GM06990 (cell line): ENCODE measurements at regions not wholly inside any gene's neighbourhood (a gene's known extent, or its start where the extent isn't known, plus 50 kb on each side); places are given as distances from the start of the nearest gene placed in this dataset.

Source experiments
- DNase-seq: peaks from one replicate; pipeline ENCODE4 v3.0.0-alpha.2; 2011; ENCODE audit not compliant: insufficient read length; ENCODE audit errors: extremely low read depth
- H3K27me3 ChIP-seq: replicated peaks from 2 replicates; pipeline ENCODE4 v1.6.0; 2011; ENCODE audit warnings: low read length; ENCODE audit not compliant: control insufficient read depth, insufficient read depth
- H3K36me3 ChIP-seq: 2 replicates; pipeline ENCODE4 v1.5.1; 2011; ENCODE audit warnings: low read length; ENCODE audit not compliant: control insufficient read depth, insufficient read depth
- H3K4me3 ChIP-seq: replicated peaks from 2 replicates; pipeline ENCODE4 v1.5.1; 2011; ENCODE audit warnings: low read depth, mild to moderate bottlenecking, control low read depth, low read length
- TF ChIP-seq, protein P1 (sequence below): IDR thresholded peaks from 2 replicates; pipeline ENCODE4 v1.5.1; 2011; ENCODE audit warnings: low read length, control low read depth, mild to moderate bottlenecking, inconsistent platforms; ENCODE audit not compliant: insufficient read depth, poor library complexity, severe bottlenecking

DNA sequence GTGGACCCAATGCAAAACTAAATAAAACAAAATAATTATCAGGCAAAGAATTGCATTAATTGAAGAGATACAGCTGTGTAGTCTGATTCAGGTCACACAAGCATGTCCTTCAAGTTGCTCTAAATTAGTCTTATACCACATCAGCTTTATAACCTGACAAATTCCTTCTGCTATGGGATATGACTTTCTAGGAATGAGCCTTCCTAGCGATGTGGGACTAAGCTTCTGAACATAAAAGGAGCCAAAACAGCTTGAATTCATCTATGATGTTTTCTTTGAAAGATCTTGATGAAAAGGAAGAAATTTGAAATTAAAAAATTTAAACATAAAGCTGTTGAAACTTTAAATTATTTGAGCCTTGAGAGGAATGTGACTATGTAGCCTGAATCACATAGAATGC, 1409.1 kb downstream of the CDH11 start:
- Histone ChIP-seq H3K27me3 (no peaks in the 10 kb centered on the region), H3K4me3 (no peak overlapping the region), H3K36me3 (no peaks in the 10 kb centered on the region)
- TF ChIP-seq, protein P1, sequence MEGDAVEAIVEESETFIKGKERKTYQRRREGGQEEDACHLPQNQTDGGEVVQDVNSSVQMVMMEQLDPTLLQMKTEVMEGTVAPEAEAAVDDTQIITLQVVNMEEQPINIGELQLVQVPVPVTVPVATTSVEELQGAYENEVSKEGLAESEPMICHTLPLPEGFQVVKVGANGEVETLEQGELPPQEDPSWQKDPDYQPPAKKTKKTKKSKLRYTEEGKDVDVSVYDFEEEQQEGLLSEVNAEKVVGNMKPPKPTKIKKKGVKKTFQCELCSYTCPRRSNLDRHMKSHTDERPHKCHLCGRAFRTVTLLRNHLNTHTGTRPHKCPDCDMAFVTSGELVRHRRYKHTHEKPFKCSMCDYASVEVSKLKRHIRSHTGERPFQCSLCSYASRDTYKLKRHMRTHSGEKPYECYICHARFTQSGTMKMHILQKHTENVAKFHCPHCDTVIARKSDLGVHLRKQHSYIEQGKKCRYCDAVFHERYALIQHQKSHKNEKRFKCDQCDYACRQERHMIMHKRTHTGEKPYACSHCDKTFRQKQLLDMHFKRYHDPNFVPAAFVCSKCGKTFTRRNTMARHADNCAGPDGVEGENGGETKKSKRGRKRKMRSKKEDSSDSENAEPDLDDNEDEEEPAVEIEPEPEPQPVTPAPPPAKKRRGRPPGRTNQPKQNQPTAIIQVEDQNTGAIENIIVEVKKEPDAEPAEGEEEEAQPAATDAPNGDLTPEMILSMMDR = no peak
- no peak for DNase-seq

DNA sequence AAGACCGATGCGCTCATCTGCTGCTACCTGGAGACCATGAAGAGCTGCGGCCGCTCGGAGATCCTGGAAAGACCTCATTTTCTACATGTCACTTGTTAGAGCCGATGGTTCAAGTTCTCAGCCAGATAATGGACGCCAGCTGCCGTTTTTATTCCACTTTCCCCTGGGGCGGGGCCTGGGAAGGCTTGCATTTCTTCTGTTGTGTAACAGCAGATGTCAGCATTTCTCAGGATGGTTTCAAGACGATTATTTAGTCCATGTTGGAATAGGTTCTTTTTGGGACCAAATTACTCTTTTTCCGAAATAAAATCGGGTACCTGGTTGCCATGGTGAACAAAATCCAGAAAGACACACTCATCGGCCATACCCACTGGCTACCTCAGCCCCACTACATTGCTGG, 1418.3 kb downstream of the CDH11 start:
- no peak for DNase-seq
- H3K27me3 ChIP-seq = no peaks in the 10 kb centered on the region
- no peaks in the 10 kb centered on the region for H3K36me3 ChIP-seq
- TF ChIP-seq, protein P1 = no peak
- H3K4me3 ChIP-seq = no peak overlapping the region

DNA sequence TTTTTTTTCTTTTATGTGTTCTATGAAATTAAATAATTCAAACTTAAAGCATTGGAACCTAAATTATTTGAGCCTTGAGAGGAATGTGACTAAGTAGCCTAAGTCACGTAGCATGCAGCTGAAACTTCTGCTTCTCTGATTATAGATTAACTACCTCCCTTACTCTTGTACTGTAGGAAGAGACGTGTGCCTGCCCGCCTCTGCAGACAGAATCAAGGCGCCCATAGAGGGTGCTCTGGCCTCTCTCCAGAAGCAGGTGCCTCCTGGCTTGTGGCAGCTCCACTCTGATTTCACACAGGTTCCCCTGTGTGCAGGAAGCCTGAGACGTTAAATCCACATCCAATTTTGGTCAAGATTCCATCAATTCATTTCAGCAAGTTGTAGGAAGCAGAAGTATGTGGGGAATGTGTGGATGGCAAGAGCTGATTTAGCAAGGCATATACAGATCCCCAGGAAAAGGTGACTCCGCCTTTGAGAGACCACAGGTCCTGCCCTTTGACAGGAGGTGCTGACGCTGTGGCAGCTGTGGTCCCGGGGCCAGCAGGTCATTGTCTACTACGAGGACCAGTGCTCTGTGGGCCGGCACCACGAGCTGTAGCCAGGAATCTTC, 1418.8 kb downstream of the CDH11 start:
- Histone ChIP-seq H3K4me3 (no peak overlapping the region), H3K36me3 (no peaks in the 10 kb centered on the region), H3K27me3 (no peaks in the 10 kb centered on the region)
- DNase-seq = no peak
- TF ChIP-seq, protein P1 = no peak

DNA sequence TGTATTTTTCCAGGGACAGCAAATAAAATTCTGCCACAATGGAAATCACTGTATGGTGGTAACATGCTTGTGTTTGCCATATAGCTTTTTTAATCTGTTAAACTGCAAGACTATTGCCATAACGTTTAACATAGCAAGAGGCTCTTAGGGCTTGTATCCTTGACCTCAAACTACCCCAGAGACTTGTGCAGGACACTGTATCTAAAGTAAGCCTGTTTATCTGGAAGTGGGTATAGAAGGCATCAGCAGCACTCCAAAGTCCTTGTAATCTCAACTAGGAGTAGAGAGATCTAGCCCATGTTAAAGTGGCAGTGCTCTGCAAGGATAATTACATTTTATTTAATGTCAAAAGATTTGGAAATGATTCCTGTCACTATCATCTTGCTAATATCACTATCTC, 1424.1 kb downstream of the CDH11 start:
- Histone ChIP-seq H3K4me3 (no peak overlapping the region), H3K27me3 (no peaks in the 10 kb centered on the region), H3K36me3 (no peaks in the 10 kb centered on the region)
- TF ChIP-seq, protein P1 = no peak
- DNase-seq = no peak

DNA sequence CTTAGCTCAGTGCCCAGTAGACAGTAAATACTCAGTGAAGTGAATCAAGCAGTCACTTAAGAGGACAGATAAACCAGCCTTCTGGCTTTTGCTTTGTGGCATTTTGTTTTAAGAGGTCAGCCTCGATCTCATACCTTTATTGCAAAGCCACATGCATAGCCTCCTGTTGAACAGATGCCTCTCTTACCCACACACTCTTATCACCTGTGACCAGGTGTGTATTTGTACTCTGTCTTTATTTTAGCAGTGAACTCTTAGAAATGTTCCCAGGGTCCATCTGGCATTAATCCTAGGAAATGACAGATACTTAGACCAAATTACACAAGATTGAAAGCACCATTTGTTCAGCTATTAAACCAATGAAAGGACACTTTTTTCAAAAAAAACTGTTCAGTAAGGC, 1426.5 kb downstream of the CDH11 start:
- TF ChIP-seq, protein P1 = no peak
- Histone ChIP-seq H3K36me3 (no peaks in the 10 kb centered on the region), H3K4me3 (no peak overlapping the region), H3K27me3 (no peaks in the 10 kb centered on the region)
- DNase-seq = no peak

DNA sequence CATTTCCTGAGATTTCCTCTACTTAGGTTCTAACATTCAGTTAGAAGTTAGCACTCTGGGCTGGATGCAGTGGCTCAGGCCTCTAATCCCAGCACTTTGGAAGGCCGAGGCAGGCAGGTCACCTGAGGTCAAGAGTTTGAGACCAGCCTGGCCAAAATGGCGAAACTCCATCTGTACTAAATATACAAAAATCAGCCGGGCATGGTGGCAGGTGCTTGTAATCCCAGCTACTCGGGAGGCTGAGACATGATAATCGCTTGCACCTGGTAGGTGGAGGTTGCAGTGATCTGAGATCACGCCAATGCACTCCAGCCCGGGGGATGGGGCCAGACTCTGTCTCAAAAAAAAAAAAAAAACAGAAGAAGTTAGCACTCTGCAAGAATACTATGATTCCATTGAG, 1430.9 kb downstream of the CDH11 start:
- H3K36me3 ChIP-seq = no peaks in the 10 kb centered on the region
- DNase-seq = no peak
- H3K27me3 ChIP-seq = no peaks in the 10 kb centered on the region
- TF ChIP-seq, protein P1 = no peak
- H3K4me3 ChIP-seq = no peak overlapping the region
